A549 (cell line): ENCODE measurements at regions not wholly inside any gene's neighbourhood (a gene's known extent, or its start where the extent isn't known, plus 50 kb on each side); places are given as distances from the start of the nearest gene placed in this dataset.

Experiments
- ATAC-seq, 2 experiments: fragments of 200-7000 bp in 1 of 2; fragments of >200 bp in 1 of 2; cut with Nextera tagmentation in 1 of 2; cut with Tn5 transposase in 1 of 2; 3 replicates each; pipeline versions ENCODE4 v1.8.0 to v1.9.1; 2018 to 2020; ENCODE audit warnings: mild to moderate bottlenecking in 1 of 2, moderate library complexity in 1 of 2
- CTCF ChIA-PET: fragments of 300-600 bp; sonication (Branson Sonifier 250); formaldehyde crosslinking; extraction: SDS; loops from one replicate; lab custom pipeline; 2021; ENCODE audit warnings: antibody characterized with exemption, inconsistent platforms; lab: Yijun Ruan, JAX
- POLR2A ChIA-PET: fragments of 350-600 bp; formaldehyde crosslinking; extraction: SDS; loops from one replicate; lab custom pipeline; 2021; ENCODE audit warnings: antibody characterized with exemption, inconsistent platforms; lab: Yijun Ruan, JAX
- DNase-seq, 2 experiments: peaks; one replicate each; pipeline versions ENCODE4 v3.0.0 to v3.0.0-alpha.2; 2011 to 2016; ENCODE audit warnings: low read depth in 1 of 2, low spot score in 1 of 2
- FAIRE-seq: peaks from 2 replicates; lab custom pipeline; 2011; peaks lifted over from hg19 to GRCh38; lab: Jason Lieb, UNC
- H3K27ac ChIP-seq, 2 experiments: fragments of >200 bp; sonication (Bioruptor Twin); formaldehyde crosslinking; 3 replicates each; pipeline ENCODE4 v1.5.1; 2016 to 2017
- H3K4me1 ChIP-seq: fragments of >200 bp; sonication (Bioruptor Twin); formaldehyde crosslinking; 3 replicates; pipeline ENCODE4 v1.6.1; 2016
- H3K4me2 ChIP-seq: fragments of >200 bp; sonication (Bioruptor Twin); formaldehyde crosslinking; 3 replicates; pipeline ENCODE4 v1.6.1; 2016
- H3K4me3 ChIP-seq: fragments of >200 bp; sonication (Bioruptor Twin); formaldehyde crosslinking; 3 replicates; pipeline ENCODE4 v1.5.1; 2016
- H3K9me3 ChIP-seq: fragments of >200 bp; sonication (Bioruptor Twin); formaldehyde crosslinking; 3 replicates; pipeline ENCODE4 v1.6.1; 2016
- BHLHE40 ChIP-seq: IDR thresholded peaks from 2 replicates; pipeline ENCODE4 v1.6.1; 2012; ENCODE audit warnings: low read depth, low read length, inconsistent platforms
- CHD2 ChIP-seq: fragments of 150-350 bp; IDR thresholded peaks from 2 replicates; pipeline ENCODE4 v1.6.1; 2014; ENCODE audit warnings: low read length; ENCODE audit not compliant: partially characterized antibody
- EP300 ChIP-seq, 2 experiments: fragments of >200 bp; sonication (Bioruptor Twin); formaldehyde crosslinking; IDR thresholded peaks; 2 replicates in 1 of 2; 3 replicates in 1 of 2; pipeline ENCODE4 v1.6.1; 2016 to 2017
- ESRRA ChIP-seq: fragments of 150-350 bp; IDR thresholded peaks from 2 replicates; pipeline ENCODE4 v1.6.1; 2014; ENCODE audit warnings: mild to moderate bottlenecking, low read length, borderline replicate concordance
- FOSB ChIP-seq: fragments of 250-450 bp; sonication (Bioruptor Pico); IDR thresholded peaks from 2 replicates; pipeline ENCODE4 v1.5.0; 2020; ENCODE audit warnings: mild to moderate bottlenecking, moderate library complexity
- FOSL2 ChIP-seq, 2 experiments: fragments of 450-650 bp in 1 of 2; fragments of >200 bp in 1 of 2; sonication (Bioruptor Twin) in 1 of 2; formaldehyde crosslinking; IDR thresholded peaks; 2 replicates each; pipeline versions ENCODE4 v1.5.0 to v1.6.1; 2016 to 2020; ENCODE audit warnings: mild to moderate bottlenecking in 1 of 2, moderate library complexity in 1 of 2
- HDAC2 ChIP-seq: fragments of 200-600 bp; sonication (generic); IDR thresholded peaks from 2 replicates; pipeline ENCODE4 v1.6.1; 2016
- HOXB13 ChIP-seq: fragments of 250-450 bp; sonication (Bioruptor Pico); IDR thresholded peaks from 2 replicates; pipeline ENCODE4 v1.5.0; 2020; ENCODE audit warnings: low read depth, mild to moderate bottlenecking, moderate library complexity
- JUN ChIP-seq, 2 experiments: fragments of >200 bp; sonication (Bioruptor Twin); formaldehyde crosslinking; IDR thresholded peaks; 2 replicates in 1 of 2; 3 replicates in 1 of 2; pipeline ENCODE4 v1.6.1; 2016 to 2017
- KDM1A ChIP-seq: fragments of 200-600 bp; sonication (generic); IDR thresholded peaks from 2 replicates; pipeline ENCODE4 v1.6.1; 2016; ENCODE audit warnings: low read depth, mild to moderate bottlenecking
- MYC ChIP-seq: IDR thresholded peaks from 2 replicates; pipeline ENCODE4 v1.6.1; 2012; ENCODE audit warnings: mild to moderate bottlenecking, inconsistent platforms, low read length, improper control_type of control experiment, borderline replicate concordance
- NR3C1 ChIP-seq: fragments of >200 bp; sonication (Bioruptor Twin); formaldehyde crosslinking; IDR thresholded peaks from 3 replicates; pipeline ENCODE4 v1.6.1; 2017
- POLR2AphosphoS2 ChIP-seq: conservative IDR thresholded peaks from 2 replicates; pipeline ENCODE4 v1.6.1; 2012; ENCODE audit warnings: low read length, improper control_type of control experiment, inconsistent platforms
- RCOR1 ChIP-seq: fragments of 150-350 bp; IDR thresholded peaks from 2 replicates; pipeline ENCODE4 v1.6.1; 2014; ENCODE audit warnings: antibody characterized with exemption, low read length, low read depth
- SMC3 ChIP-seq: fragments of >200 bp; sonication (Bioruptor Twin); formaldehyde crosslinking; IDR thresholded peaks from 3 replicates; pipeline ENCODE4 v1.6.1; 2018; ENCODE audit warnings: inconsistent platforms
- SREBF2 ChIP-seq: fragments of 450-650 bp; IDR thresholded peaks from 2 replicates; pipeline ENCODE4 v1.6.1; 2014; ENCODE audit warnings: mild to moderate bottlenecking, moderate library complexity
- TFCP2L1 ChIP-seq: fragments of 250-450 bp; sonication (Bioruptor Pico); IDR thresholded peaks from 2 replicates; pipeline ENCODE4 v1.5.0; 2021; ENCODE audit warnings: mild to moderate bottlenecking
- USF2 ChIP-seq: fragments of 450-650 bp; IDR thresholded peaks from 2 replicates; pipeline ENCODE4 v1.6.1; 2014; ENCODE audit warnings: antibody characterized with exemption
- ZFP36 ChIP-seq: fragments of 450-650 bp; IDR thresholded peaks from 2 replicates; pipeline ENCODE4 v1.6.1; 2014; ENCODE audit warnings: borderline replicate concordance; ENCODE audit not compliant: partially characterized antibody
- WGBS: methylation state at CpG from one replicate; pipeline ENCODE4 v1.1.6; 2017; ENCODE audit errors: missing lambda C conversion rate; 5-methylcytosine and 5-hydroxymethylcytosine counted together
- TF ChIP-seq, protein P1 (sequence below): fragments of >200 bp; sonication (Bioruptor Twin); formaldehyde crosslinking; IDR thresholded peaks from 2 replicates; pipeline ENCODE4 v1.6.1; 2016
- TF ChIP-seq, protein P2 (sequence below): fragments of 200-600 bp; sonication (generic); IDR thresholded peaks from 2 replicates; pipeline ENCODE4 v1.6.1; 2016; ENCODE audit warnings: antibody characterized with exemption, mild to moderate bottlenecking, moderate library complexity
- TF ChIP-seq, protein P3 (sequence below): fragments of 150-350 bp; IDR thresholded peaks from 2 replicates; pipeline ENCODE4 v1.6.1; 2014; ENCODE audit warnings: low read depth, mild to moderate bottlenecking, low read length

DNA sequence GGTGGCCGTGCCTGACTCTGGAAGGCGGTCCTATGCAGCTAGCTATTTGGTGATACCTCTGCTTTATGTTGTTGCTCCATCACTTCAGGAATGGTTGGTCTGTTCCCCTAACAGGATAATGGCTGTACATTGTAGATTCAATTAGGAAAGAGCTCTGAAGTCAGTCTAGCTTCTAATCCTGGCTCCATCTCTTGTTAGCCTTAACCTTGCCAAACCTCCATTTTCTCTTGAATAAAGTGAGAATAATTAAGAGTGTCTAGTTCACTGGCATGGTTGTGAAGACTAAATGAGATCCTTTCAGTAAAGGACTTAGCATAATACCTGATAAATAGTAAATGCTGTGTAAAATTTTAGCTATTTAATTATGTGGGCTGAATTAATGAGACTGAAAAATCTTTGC, 262.5 kb upstream of the ARHGAP20 start:
- H3K27ac ChIP-seq, result no peak overlapping the region
- CTCF ChIA-PET, result no interaction called here
- no peaks in the 10 kb centered on the region for H3K4me1 ChIP-seq
- no peak for DNase-seq
- no peak overlapping the region for H3K4me2 ChIP-seq
- no peak for FAIRE-seq
- ATAC-seq, result no peak
- WGBS, result 76% methylated on average over 2 of the region's 2 CpGs
- TF ChIP-seq EP300 (IDR thresholded peaks at IDR 0.05) (no peak), BHLHE40 (no peak), KDM1A (no peak), ESRRA (no peak), FOSL2 (IDR thresholded peaks at IDR 0.05) (no peak), FOSL2 (CRISPR knock-in tag; IDR thresholded peaks at IDR 0.05) (no peak), SREBF2 (no peak)
- TF ChIP-seq, protein P1, sequence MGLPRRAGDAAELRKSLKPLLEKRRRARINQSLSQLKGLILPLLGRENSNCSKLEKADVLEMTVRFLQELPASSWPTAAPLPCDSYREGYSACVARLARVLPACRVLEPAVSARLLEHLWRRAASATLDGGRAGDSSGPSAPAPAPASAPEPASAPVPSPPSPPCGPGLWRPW, result no peak
- POLR2A ChIA-PET, result no interaction called here
- no peak overlapping the region for H3K4me3 ChIP-seq
- H3K9me3 ChIP-seq, result no peaks in the 10 kb centered on the region

GRCh38 chr11:110973401-110973980, 261.3 kb upstream of the ARHGAP20 start:
- POLR2A ChIA-PET, result no interaction called here
- WGBS, result 84% methylated on average over 2 of the region's 2 CpGs
- no peak for FAIRE-seq

More at GRCh38 chr11:110973401-110973980, 261.3 kb upstream of the ARHGAP20 start:
- no peaks in the 10 kb centered on the region for H3K9me3 ChIP-seq
- ATAC-seq (no peak), DNase-seq (no peak)
- H3K4me2 ChIP-seq, result no peak overlapping the region
- no peaks in the 10 kb centered on the region for H3K4me1 ChIP-seq
- no peak overlapping the region for H3K4me3 ChIP-seq
- no peak for TF ChIP-seq FOSB (CRISPR knock-in tag)
- no peak for TF ChIP-seq JUN (IDR thresholded peaks at IDR 0.05)
- TF ChIP-seq ZFP36, result no peak
- TF ChIP-seq CHD2, result no peak
- TF ChIP-seq SMC3, result no peak
- TF ChIP-seq, protein P2, sequence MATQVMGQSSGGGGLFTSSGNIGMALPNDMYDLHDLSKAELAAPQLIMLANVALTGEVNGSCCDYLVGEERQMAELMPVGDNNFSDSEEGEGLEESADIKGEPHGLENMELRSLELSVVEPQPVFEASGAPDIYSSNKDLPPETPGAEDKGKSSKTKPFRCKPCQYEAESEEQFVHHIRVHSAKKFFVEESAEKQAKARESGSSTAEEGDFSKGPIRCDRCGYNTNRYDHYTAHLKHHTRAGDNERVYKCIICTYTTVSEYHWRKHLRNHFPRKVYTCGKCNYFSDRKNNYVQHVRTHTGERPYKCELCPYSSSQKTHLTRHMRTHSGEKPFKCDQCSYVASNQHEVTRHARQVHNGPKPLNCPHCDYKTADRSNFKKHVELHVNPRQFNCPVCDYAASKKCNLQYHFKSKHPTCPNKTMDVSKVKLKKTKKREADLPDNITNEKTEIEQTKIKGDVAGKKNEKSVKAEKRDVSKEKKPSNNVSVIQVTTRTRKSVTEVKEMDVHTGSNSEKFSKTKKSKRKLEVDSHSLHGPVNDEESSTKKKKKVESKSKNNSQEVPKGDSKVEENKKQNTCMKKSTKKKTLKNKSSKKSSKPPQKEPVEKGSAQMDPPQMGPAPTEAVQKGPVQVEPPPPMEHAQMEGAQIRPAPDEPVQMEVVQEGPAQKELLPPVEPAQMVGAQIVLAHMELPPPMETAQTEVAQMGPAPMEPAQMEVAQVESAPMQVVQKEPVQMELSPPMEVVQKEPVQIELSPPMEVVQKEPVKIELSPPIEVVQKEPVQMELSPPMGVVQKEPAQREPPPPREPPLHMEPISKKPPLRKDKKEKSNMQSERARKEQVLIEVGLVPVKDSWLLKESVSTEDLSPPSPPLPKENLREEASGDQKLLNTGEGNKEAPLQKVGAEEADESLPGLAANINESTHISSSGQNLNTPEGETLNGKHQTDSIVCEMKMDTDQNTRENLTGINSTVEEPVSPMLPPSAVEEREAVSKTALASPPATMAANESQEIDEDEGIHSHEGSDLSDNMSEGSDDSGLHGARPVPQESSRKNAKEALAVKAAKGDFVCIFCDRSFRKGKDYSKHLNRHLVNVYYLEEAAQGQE, result no peak
- no peak for TF ChIP-seq HOXB13 (CRISPR knock-in tag)
- no peak for TF ChIP-seq RCOR1
- TF ChIP-seq NR3C1, result no peak
- no peak for TF ChIP-seq POLR2AphosphoS2
- no peak for TF ChIP-seq HDAC2
- TF ChIP-seq MYC, result no peak
- TF ChIP-seq USF2, result no peak
- TF ChIP-seq, protein P3, sequence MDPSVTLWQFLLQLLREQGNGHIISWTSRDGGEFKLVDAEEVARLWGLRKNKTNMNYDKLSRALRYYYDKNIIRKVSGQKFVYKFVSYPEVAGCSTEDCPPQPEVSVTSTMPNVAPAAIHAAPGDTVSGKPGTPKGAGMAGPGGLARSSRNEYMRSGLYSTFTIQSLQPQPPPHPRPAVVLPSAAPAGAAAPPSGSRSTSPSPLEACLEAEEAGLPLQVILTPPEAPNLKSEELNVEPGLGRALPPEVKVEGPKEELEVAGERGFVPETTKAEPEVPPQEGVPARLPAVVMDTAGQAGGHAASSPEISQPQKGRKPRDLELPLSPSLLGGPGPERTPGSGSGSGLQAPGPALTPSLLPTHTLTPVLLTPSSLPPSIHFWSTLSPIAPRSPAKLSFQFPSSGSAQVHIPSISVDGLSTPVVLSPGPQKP, result no peak
- TF ChIP-seq TFCP2L1 (CRISPR knock-in tag), result no peak
- TF ChIP-seq KDM1A, result no peak
- CTCF ChIA-PET, result no interaction called here
- H3K27ac ChIP-seq, result no peak overlapping the region
